Muscle of back (tissue), 3 donors: ENCODE measurements at regions not wholly inside any gene's neighbourhood (a gene's known extent, or its start where the extent isn't known, plus 50 kb on each side); places are given as distances from the start of the nearest gene placed in this dataset.
"Not testable (repeated sequence)": the region's sequence is repeated elsewhere in the genome, so short reads cannot be mapped to it uniquely, and the experiment has no call there.

ENCODE experiments used
- DNase-seq, 3 donors: peaks; one replicate each; pipeline versions ENCODE4 v3.0.0 to v3.0.0-alpha.2; 2013

DNA sequence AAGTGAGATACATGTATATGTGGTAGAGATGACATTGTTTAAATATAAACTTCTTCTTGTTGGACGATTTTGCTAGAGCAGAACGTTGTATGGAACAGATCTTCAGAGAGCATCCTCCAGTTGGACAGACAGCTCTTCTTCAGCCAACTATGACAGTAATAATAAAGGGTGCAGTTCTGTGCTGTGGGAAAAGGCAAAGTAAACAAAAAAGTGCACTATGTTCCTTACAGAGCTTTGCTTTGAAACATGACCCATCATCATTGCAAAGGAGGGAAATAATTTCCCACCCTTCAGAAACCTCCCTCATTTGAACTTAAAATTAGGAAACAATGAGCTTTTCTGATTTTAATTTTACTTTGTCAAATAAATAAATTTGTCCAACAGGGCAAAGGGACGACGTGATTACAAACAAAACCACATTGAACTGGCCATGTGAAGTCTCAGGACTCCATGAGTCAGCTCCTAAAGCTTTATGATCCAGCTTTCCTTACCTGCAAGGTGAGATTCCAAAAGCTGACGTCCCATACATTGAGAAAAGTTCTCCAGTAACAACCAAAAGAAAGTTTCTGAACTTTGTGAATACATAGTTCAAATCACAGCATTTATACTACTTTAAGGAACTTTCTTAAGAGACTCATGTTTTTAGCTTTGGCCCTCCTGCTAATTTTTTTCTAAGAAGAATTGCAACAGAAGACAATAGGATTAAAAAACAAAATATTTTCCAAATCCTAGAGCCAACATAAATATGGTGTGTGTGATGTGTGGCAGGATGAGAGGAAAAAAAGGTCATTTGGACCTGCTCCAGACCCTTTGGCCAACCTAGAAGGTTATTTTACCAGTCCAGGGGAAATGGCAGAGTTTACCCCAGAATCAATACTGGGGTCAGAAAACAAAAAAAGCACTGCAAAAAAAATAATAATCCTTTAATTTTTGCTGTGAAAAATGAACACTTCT, 565.4 kb upstream of the NRP1 start:
- peak in 1 of 3 donors; percentile 36 for DNase-seq

DNA sequence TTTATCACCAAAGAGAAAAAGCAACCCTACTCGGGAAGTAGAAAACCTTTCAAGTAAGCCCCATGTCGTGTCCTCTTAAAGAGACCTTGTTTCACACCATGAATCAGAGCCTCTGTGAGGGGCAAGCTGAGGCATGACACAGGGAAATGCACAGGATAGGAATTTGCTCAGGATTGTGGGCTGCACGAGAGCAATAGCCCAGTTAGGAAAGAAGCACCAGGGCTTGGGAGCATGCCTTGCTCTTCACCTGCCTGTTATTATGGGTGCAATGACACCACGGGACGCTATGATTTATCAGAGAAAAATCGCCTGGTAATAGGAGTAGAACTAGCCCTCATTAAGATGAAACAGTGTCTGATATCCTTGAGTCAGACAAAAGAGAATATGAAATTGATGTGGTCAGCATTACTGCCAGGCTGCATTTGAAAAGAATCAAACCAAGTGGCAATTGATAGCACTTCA, 562.9 kb upstream of the NRP1 start:
- DNase-seq: no peak

DNA sequence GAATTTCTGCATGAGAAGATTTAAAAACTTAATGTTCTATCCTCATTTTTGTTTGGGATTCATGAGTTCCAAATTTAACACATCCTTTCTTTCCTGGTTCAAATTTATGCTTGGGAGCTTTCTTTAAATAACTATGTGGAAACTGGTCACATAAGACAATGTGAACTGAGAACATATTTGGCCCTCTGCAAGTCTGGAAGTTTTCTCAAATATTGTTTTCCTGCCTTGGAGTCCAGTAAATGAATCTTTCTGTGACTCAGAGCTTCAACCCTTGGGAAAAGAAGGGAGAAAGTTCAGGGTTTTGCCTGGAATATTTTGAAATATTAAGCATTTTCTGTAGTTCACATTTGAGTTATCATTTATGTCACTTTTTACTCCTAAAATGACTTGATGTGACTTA, 559.0 kb upstream of the NRP1 start:
- DNase-seq: peak; percentile 71 to 89 (median 77)

DNA sequence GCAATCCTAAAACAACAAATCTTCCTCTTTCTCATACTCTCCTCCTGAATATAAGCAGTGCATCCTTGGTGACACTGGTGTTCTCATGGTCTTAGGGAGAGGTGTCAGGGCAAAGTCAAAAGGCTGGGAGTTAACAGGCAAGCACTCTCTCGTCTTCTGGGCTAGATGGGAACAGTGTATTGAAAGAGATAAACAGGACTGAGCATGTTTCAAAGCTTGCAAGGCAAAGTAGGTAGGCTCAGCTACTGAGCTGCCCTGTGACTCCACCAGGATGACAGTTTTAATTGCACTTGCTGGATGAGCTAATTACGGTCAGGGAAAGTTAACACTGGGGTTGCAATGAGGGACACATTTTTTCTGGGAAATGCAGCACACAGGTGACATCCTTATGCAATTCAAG, 554.9 kb upstream of the NRP1 start:
- no peak for DNase-seq

DNA sequence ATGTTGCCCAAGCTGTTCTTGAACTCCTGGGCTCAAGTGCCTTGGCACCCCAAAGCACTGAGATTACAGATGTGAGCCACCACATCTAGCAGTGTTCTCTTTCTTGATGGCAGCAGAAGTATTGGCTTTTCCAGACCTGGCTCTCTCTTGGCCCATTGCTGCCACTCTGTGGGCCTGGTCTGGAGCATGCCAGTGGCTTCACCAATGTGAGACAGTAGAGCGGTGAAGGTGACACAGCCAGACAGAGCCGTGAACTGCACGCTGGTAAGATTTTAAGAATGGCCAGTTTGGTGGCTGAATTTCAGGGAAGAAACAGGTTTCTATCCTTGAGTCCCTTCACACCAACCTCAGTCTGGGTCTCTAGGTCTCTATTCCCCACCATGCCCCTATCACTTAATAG, 552.7 kb upstream of the NRP1 start:
- DNase-seq: no peak

DNA sequence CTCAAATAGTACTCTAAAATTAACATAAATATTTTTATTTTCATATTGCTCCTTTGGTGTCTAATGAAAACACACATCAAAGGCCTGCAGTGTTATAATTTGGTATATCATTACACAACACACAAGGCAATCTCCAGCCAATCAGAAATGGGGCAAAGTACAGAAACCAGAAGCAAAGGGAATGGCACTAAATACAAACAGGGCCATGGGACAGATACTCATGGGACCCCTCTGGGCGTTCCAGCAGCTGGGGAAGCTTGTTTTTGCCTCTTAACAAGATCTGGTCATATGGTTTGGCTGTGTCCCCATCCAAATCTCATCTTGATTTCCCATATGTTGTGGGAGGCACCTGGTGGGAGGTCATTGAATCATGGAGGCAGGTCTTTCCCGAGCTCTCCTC, 551.8 kb upstream of the NRP1 start:
- no peak for DNase-seq

DNA sequence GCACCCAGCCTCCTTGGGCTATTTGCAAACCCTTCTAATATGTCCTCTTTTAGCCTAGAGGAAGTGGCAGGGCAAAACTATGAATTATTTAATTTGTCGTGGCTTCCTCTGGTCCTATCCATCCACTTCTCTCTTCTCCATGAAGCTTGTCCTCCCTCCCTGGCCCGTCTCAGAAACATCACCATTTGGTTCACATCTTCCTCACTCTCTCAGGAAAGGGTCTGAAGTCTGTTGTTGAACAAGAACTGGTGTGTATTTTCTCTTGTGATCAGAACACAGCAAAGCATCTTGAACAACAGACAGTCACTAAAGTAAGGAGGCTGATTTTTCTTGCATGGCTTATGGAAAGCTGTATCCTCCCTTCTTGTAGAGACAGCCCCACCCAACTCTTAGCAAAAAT, 550.1 kb upstream of the NRP1 start:
- no peak for DNase-seq

DNA sequence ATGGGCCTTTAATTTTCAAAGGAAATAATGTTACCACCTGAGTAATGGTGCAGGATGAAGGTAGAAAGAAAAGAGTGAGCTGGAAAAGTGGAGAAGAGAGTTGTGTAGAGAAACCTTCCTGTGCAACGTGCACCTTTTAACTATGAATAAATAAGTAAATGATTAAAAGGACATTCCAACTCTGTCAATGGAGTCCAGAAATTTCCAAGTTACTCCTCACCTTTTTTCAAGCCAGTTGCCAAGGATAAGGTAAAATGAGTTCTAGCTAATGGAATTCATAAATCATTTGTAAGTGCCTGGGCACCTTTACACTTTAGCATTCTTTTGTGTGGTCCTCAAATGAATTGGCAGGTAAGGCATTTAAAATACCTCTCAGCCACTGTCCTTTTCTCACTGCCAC, 549.4 kb upstream of the NRP1 start:
- DNase-seq: no peak

DNA sequence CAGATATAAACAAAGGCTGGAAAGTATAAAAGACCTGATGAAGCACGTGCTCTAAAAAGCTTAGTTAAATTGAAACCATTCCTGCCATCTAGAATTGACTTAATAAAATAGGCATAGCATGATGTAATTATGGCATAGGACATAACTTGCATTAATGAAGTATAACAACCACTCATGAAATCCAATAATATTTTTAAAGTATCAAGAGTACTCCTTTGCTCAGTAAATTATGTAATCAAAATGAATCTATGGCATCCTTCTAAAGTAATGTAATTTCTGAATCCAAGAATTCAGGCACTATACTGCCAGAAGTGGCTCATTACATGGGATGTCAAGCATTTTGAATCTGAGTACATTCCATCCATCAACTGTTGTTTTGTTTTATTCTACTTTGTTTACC, 548.5 kb upstream of the NRP1 start:
- DNase-seq: no peak

DNA sequence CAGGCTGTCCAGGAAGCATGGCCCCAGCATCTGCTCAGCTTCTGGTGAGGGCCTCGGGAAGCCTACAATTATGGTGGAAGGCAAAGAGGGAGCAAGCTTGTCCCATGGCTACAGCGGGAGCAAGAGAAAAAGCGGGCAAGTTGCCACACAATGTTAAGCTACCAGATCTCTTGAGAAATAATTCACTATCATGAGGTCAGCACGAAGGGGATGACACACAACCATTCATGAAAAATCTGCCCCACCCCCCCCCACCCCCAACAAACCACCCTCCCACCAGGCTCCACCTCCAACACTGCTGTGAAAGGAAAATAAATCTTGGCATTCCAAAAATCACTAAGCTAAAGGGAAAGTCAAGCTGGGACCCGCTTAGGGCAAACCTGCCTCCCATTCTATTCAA, 545.8 kb upstream of the NRP1 start:
- DNase-seq: no peak

DNA sequence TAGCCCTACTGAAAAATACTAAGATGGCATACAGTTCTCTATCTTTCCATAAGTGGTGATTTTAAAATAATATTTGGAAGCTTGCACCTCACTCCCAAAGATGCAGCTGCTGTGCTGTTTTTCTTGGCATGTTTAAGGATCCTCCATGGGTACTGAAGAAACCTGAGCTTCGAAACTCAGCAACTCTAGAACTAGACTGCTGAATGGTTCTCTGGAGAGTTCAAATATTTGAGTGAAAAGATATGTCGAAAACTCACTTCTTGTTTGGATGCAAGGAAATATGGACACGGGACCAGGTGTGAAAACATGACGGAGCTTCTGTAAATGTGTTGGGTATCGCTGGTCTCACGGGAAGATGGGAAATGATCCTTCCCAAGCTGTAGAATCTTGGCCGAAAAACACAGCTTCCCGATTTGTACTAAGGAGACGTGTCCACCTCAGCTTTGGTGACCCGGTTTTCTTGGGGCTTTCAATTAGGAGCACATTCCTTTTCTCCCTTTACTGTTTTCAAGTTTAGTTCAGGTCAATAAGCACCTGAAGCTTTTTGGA, 543.8 kb upstream of the NRP1 start:
- DNase-seq: peak in 1 of 3 donors; percentile 61

DNA sequence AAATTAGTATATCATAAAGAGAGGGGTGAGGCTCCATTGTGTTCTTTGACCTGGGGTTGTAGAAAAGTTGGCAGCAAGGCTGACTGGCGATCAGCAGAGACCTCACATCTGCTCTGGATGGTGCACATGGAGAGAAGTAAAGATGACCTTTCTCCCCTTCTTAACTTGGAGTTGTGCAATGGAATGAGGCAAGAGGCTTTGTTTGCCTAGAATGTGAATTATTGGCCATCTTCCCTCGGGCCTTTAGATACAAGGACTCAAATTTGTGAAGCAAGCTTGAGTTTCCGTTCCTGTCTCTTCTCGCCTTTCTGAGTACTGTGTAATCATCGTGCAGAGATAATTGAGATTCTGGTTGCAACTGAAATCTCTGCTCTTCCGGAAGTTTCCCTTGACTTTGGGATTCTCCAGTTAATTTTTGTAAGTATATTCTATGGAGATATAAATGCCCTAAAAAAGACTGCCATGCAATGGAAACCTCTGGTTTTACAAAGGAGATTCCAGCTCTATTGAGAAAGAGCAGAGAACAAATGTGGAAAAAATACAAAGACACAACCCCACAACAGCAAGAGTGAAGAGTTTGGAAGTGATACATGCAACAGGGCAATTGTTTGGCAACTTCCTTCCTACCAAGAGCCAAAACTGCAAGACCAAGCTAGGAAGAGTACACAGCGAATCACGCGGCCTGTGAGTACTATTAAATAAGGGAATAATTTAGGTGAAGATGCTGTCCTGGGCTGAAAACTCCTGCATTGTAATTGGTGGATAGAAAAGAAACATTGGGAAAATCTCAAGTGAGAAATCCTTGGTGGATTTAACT, 542.3 kb upstream of the NRP1 start:
- peak in 1 of 3 donors; percentile 45 for DNase-seq

DNA sequence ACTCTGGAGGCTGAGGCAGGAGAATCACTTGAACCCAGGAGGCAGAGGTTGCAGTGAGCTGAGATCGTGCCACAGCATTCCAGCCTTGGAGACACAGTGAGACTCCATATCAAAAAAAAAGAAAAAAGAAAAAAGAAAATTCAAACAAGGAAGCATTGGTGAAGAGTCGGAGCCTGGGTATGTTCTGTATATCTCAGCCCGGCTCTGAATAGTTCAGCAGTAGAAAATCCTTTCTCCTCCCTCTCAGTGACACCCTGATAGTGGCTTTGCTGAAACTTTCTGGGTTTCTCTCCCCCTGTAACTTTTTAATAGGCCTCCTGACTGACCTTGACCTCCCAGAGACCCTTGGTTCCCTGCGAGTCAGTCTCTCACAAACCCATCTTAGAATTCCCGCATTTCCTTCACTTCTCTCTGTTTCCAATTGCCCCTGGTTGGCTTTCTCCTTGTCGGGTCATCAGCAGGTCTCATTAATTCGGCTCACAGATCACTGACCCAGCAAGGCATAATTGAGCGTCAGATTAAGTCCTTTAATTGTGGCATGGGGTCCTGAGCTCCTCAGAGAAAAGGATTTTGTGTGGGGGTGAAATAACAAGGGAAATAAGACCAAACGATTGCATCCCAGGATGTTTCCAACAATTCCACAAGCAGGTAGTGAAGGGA, 541.6 kb upstream of the NRP1 start:
- DNase-seq: no peak

DNA sequence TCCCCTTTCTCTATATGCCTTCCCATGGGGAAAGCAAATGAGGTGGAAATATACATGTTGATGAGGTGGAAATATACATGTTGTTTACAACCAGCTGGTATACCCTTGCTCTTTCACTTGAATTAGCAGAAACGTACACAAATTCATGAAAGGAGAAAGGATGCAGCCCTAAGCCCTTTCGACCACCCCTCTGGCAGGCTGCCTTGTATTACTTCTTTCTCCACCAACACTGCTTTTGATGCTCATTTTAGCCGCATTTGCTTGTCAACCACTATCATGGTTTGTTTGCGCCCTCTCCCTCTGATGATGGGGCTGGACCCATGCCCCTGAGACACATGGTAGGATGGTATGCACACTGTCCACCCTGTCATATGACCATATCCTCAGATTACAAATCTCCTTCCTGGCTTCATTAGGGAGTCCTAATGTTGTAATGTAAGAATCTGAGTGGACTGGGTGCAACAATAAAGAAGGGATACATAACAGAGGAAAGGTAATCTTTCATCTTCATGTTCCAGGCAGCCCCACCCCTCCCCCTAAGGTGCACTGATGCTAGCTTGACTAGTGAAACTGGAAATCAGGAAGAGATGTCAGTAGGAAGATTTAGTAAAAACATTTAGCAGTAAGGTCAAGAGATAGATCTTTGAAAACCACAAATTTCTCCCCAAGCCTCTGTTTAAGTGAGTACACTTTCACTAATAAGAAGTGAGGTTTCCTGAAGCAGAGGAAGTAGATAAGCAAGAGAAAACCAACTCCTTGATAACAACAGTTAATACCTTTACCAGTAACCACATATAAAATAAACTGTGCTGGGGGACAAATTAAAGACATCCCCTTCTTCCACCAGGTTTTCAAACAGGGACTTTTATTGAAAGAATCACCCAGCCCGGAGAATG, 536.8 kb upstream of the NRP1 start:
- no peak for DNase-seq

DNA sequence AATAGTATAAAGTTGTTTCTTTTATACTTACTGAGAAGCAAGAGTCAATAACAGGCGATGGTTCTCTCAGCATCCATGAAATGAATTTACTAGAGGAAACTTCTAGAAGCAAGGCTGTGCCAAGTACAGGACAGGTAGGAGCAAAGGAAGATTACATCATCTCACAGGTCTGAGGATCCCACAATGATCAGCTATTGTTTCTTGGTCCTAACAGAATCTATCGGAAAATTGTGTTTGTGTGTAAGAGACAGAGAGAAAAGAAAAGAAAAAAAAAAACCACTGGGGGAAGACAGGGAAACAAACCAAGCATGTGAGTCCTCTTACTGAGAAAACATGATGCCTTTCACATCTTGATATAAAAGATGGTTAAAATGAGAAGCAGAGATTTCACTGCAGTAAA, 535.0 kb upstream of the NRP1 start:
- peak in 2 of 3 donors; percentile 48 to 79 for DNase-seq

DNA sequence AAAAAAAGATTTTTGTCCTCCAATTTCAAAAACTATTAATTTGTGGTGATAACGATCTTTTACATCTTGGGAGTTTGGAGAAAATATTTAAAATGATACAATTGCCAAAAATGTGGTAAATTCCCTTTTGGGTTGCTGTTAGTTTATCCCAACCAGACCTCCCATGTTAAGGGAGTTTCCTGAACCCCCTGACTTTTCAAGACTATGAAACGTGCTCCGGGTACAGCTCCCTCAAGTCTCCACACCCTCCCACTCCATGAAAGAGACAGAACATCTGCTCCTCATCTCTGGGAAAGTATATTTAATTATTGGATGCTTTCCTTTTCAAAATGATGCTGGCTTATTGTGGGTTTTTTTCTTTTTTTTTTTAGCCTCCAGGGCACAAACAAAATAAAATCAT, 534.6 kb upstream of the NRP1 start:
- DNase-seq: peak; percentile 73 to 94 (median 81)

DNA sequence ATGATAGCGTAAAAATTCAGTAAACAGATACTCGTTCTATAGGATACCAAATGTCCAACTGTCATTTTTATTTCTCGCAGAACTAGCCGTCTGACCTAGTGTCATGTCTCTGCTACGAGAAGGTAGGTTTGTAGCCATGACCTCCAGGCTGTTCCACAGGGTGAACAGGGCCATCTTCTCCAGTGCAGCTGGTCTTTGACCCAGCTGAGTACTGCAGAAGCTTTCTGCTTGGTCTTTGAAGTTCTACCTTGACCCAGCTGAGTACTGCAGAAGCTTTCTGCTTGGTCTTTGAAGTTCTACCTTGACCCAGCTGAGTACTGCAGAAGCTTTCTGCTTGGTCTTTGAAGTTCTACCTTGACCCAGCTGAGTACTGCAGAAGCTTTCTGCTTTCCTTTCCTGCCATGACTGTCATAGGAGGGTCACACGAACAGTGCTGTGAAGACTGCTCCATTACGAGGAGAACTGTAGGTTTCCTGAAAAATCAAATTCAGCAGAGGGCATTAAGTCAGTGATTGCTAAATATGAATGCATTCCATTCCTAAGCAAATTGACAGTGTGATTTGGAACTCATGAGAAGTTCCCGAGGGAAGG, 532.8 kb upstream of the NRP1 start:
- not testable (repeated sequence) for DNase-seq

DNA sequence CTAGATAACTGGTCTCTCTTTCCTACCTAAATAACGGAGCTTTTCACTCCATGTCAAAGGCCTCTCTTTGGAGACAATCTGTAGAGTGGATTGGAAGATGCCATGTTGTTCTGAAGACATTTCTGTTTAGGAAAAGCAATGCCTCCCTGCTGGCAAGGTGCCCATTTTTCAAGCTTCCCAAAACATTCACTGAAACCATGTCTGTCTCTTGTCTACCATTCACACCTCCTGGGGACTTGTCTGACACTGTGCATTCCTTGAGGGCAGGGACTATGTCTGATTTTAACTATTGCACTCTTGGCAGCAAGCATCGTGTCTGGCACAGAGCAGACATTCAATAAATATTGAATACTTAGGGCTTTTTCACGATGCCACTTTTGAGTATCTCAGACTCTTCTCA, 528.9 kb upstream of the NRP1 start:
- no peak for DNase-seq

DNA sequence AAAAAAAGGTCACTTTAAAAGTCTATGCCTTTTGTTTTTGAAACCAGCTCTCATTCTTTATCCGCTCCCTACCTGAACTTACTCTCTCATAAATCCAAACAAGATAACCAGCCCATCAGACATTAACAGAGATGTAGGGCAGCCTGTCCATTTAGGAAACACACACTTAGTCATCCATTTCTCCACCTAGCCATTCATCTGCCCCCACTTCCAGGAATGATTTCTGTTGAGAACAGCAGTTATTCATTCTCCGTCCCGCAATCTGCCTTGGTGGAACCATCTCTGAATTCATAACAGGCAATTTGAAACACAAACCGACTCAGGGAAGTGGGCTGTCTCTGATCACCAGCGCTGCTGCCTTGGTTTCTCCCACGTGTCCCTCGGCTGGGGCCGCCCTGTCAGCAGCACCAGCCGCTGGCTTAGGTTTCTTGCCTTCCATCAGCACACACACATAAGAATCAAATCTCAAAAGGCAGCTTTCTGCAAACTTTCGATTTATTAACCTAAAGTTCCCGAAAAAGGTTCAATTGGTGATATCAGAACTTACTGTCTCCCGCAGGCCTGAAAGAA, 528.2 kb upstream of the NRP1 start:
- DNase-seq: no peak

DNA sequence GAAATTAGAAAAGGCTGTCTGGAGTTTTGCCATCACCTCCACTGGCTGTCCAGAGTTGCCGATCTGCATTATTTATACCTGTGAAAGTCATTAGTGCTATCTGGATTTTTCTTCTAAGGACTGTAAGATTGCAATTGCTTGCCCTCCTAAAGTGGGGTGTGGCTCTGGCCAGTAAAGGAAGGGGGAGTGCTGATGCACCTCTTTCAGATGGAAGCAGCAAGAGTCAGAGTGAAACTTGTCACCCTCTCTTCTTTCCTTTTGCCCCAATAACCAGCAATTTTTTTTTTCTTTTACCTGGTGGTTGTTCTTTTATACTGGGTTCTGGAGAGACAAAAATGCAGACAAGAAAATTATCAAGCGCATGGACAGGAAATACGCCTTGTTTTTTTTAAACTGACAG, 527.4 kb upstream of the NRP1 start:
- no peak for DNase-seq
